ENCODE measurements at regions not wholly inside any gene's neighbourhood (a gene's known extent, or its start where the extent isn't known, plus 50 kb on each side); places are given as distances from the start of the nearest gene placed in this dataset.

DNA sequence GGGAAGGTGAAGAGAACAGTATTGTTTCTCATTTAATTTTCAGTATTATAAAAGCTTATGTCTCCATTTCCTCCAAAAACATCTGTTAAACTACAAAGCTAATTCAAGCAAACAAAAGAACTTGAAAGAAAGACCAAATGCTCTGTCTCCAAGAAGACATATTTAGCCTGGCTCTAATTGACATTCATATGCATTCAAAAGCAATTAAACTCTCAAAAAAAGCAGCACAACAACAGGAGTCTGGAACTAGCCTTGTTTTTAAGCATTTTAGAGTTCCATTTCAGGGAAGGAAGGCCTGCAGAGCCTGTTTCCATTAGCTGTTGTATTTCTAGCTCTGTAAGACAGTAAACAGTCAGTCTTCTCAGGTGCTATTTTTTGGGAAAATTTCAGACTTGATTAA lies 447.9 kb downstream of the TDRD15 start:
- DNase-seq (ENCODE audit: low spot score), result no peak
- Histone ChIP-seq H3K27me3 (no peaks in the 10 kb centered on the region), H3K9ac (no peak overlapping the region), H3K4me1 (peaks cover 7% of the 10 kb centered on the region), H2AFZ (replicated peaks) (peak overlapping the region; percentile 51), H3K4me3 (no peak overlapping the region), H3K27ac (no peak overlapping the region), H3K36me3 (no peaks in the 10 kb centered on the region), H3F3A (ENCODE audit: low read depth) (no peaks in the 10 kb centered on the region), H4K20me1 (ENCODE audit: low read depth) (no peaks in the 10 kb centered on the region), H3K79me2 (ENCODE audit: low read depth) (no peaks in the 10 kb centered on the region), H3K4me2 (no peak overlapping the region), H3K9me3 (ENCODE audit: low read depth) (no peaks in the 10 kb centered on the region)
- H3K9me3 Mint-ChIP-seq, result no peaks in the 10 kb centered on the region
- TF ChIP-seq, protein P1, sequence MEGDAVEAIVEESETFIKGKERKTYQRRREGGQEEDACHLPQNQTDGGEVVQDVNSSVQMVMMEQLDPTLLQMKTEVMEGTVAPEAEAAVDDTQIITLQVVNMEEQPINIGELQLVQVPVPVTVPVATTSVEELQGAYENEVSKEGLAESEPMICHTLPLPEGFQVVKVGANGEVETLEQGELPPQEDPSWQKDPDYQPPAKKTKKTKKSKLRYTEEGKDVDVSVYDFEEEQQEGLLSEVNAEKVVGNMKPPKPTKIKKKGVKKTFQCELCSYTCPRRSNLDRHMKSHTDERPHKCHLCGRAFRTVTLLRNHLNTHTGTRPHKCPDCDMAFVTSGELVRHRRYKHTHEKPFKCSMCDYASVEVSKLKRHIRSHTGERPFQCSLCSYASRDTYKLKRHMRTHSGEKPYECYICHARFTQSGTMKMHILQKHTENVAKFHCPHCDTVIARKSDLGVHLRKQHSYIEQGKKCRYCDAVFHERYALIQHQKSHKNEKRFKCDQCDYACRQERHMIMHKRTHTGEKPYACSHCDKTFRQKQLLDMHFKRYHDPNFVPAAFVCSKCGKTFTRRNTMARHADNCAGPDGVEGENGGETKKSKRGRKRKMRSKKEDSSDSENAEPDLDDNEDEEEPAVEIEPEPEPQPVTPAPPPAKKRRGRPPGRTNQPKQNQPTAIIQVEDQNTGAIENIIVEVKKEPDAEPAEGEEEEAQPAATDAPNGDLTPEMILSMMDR (IDR thresholded peaks at IDR 0.05), result no peak
- no peak for TF ChIP-seq EZH2 (IDR thresholded peaks at IDR 0.05)
- TF ChIP-seq EZH2phosphoT487 (IDR thresholded peaks at IDR 0.05), result no peak
- H3K4me1 Mint-ChIP-seq, result no peaks in the 10 kb centered on the region
- H3K36me3 Mint-ChIP-seq, result no peaks in the 10 kb centered on the region
- no peak overlapping the region for H3K4me3 Mint-ChIP-seq
- no peak overlapping the region for H3K27ac Mint-ChIP-seq
- no peaks in the 10 kb centered on the region for H3K27me3 Mint-ChIP-seq (ENCODE audit: insufficient read depth, low read depth)

- Histone ChIP-seq H4K20me1 (ENCODE audit: low read depth) (no peaks in the 10 kb centered on the region), H3F3A (ENCODE audit: low read depth) (no peaks in the 10 kb centered on the region), H3K27me3 (no peaks in the 10 kb centered on the region), H3K4me1 (no peaks in the 10 kb centered on the region), H3K9ac (no peak overlapping the region), H3K27ac (no peak overlapping the region), H3K36me3 (no peaks in the 10 kb centered on the region), H3K79me2 (ENCODE audit: low read depth) (no peaks in the 10 kb centered on the region), H3K4me3 (no peak overlapping the region), H3K9me3 (ENCODE audit: low read depth) (no peaks in the 10 kb centered on the region), H2AFZ (replicated peaks) (no peak overlapping the region), H3K4me2 (no peak overlapping the region)
- Mint-ChIP-seq H3K27me3 (ENCODE audit: insufficient read depth, low read depth) (peaks cover 2% of the 10 kb centered on the region), H3K4me3 (no peak overlapping the region), H3K4me1 (no peaks in the 10 kb centered on the region), H3K36me3 (no peaks in the 10 kb centered on the region), H3K27ac (no peak overlapping the region), H3K9me3 (peaks cover 2% of the 10 kb centered on the region)
- TF ChIP-seq, protein P1 (IDR thresholded peaks at IDR 0.05), result no peak
- TF ChIP-seq EZH2 (IDR thresholded peaks at IDR 0.05), result no peak
- no peak for DNase-seq (ENCODE audit: low spot score)
Measured at GRCh38 chr2:21580391-21580790, 456.6 kb downstream of the TDRD15 start.

- Histone ChIP-seq H3K4me2 (no peak overlapping the region), H3F3A (ENCODE audit: low read depth) (no peaks in the 10 kb centered on the region), H3K9me3 (ENCODE audit: low read depth) (no peaks in the 10 kb centered on the region), H4K20me1 (ENCODE audit: low read depth) (no peaks in the 10 kb centered on the region), H3K36me3 (no peaks in the 10 kb centered on the region), H2AFZ (replicated peaks) (peak overlapping the region; percentile 58), H3K4me1 (no peaks in the 10 kb centered on the region), H3K27ac (no peak overlapping the region), H3K27me3 (no peaks in the 10 kb centered on the region), H3K4me3 (no peak overlapping the region), H3K79me2 (ENCODE audit: low read depth) (no peaks in the 10 kb centered on the region), H3K9ac (no peak overlapping the region)
- Mint-ChIP-seq H3K4me3 (no peak overlapping the region), H3K4me1 (no peaks in the 10 kb centered on the region), H3K9me3 (peaks cover 2% of the 10 kb centered on the region), H3K27me3 (ENCODE audit: insufficient read depth, low read depth) (peaks cover 2% of the 10 kb centered on the region), H3K36me3 (no peaks in the 10 kb centered on the region), H3K27ac (no peak overlapping the region)
- TF ChIP-seq, protein P1 (IDR thresholded peaks at IDR 0.05), result no peak
- no peak for TF ChIP-seq EZH2 (IDR thresholded peaks at IDR 0.05)
- TF ChIP-seq EZH2phosphoT487 (IDR thresholded peaks at IDR 0.05), result no peak
- DNase-seq (ENCODE audit: low spot score), result no peak
Measured at GRCh38 chr2:21585881-21586280, 462.1 kb downstream of the TDRD15 start.
